ENCODE measurements at regions not wholly inside any gene's neighbourhood (a gene's known extent, or its start where the extent isn't known, plus 50 kb on each side); places are given as distances from the start of the nearest gene placed in this dataset.

GRCh38 chr1:98821379-98821778 is 159.9 kb downstream of the SNX7 start:
- RAD21 ChIA-PET (ENCODE audit: low non-redundant PET in 1 of 2, low total read pairs in 2 of 2, uncharacterized antibody in 2 of 2, unreplicated experiment in 2 of 2), result no interaction called here
- no peak overlapping the region for H3K9ac ChIP-seq (ENCODE audit: low read length)
- no peaks in the 10 kb centered on the region for H3K9me3 ChIP-seq (ENCODE audit: control insufficient read depth in 1 of 2, insufficient read depth in 1 of 2, low read depth in 1 of 2, low read length in 2 of 2)
- H2AFZ ChIP-seq (ENCODE audit: low read depth, low read length, poor library complexity, severe bottlenecking), result no peak overlapping the region
- H3K4me1 ChIP-seq (ENCODE audit: control insufficient read depth in 1 of 2, insufficient read depth in 2 of 2, low read length in 2 of 2), result no peaks in the 10 kb centered on the region
- H3K9me2 ChIP-seq (ENCODE audit: insufficient read depth), result no peaks in the 10 kb centered on the region
- no peak for TF ChIP-seq MAX (IDR thresholded peaks at IDR 0.05)
- TF ChIP-seq EGR1 (IDR thresholded peaks at IDR 0.05; ENCODE audit: low read depth), result no peak
- TF ChIP-seq JUND (IDR thresholded peaks at IDR 0.05), result no peak
- TF ChIP-seq ZNF274 (IDR thresholded peaks at IDR 0.05; ENCODE audit: low read depth, low read length), result no peak
- TF ChIP-seq ZFX (IDR thresholded peaks at IDR 0.05), result no peak
- no peak for TF ChIP-seq POLR2A (IDR thresholded peaks at IDR 0.05; ENCODE audit: borderline replicate concordance, extremely low read depth, insufficient read depth, insufficient read length)
- TF ChIP-seq SP1 (IDR thresholded peaks at IDR 0.05; ENCODE audit: low read depth), result no peak
- no peak for TF ChIP-seq ZBTB33 (IDR thresholded peaks at IDR 0.05; ENCODE audit: extremely low read depth, insufficient replicate concordance, low read length)
- no peak for TF ChIP-seq EZH2 (IDR thresholded peaks at IDR 0.05)
- no peak for TF ChIP-seq REST (IDR thresholded peaks at IDR 0.05; ENCODE audit: low read depth)
- no peak for TF ChIP-seq EZH2phosphoT487 (IDR thresholded peaks at IDR 0.05; ENCODE audit: borderline replicate concordance)
- no peak for TF ChIP-seq TCF7L2 (IDR thresholded peaks at IDR 0.05; ENCODE audit: borderline replicate concordance, extremely low read depth, insufficient read depth, insufficient read length)
- TF ChIP-seq POLR2AphosphoS5 (IDR thresholded peaks at IDR 0.05; ENCODE audit: low read depth, low read length), result no peak
- TF ChIP-seq FOSL1 (IDR thresholded peaks at IDR 0.05; ENCODE audit: low read depth), result no peak
- intact Hi-C loops (cut with micrococcal nuclease), result no loop called here
- no peak overlapping the region for H3K4me2 ChIP-seq (ENCODE audit: low read length)
- DNase-seq (ENCODE audit: low read depth, low spot score) (no peak), ATAC-seq (no peak)
- CTCF ChIA-PET, result no interaction called here
- no peaks in the 10 kb centered on the region for H3K36me3 ChIP-seq (ENCODE audit: control insufficient read depth in 1 of 2, insufficient read depth in 2 of 2, low read length in 2 of 2)
- no peak overlapping the region for H3K4me3 ChIP-seq (replicated peaks in 1 of 2; ENCODE audit: low read depth in 1 of 2, low read length in 2 of 2)
- BruUV-seq (replicated peaks), result no TSS peak
- POLR2A ChIA-PET, result no interaction called here
- no peaks in the 10 kb centered on the region for H3K27me3 ChIP-seq (ENCODE audit: insufficient read depth, low read length)
- H4K20me1 ChIP-seq (ENCODE audit: insufficient read depth), result no peaks in the 10 kb centered on the region
- H3K27ac ChIP-seq (ENCODE audit: low read depth, low read length), result no peak overlapping the region
- no peaks in the 10 kb centered on the region for H3K79me2 ChIP-seq (ENCODE audit: insufficient read depth, low read length)
